ENCODE measurements at regions not wholly inside any gene's neighbourhood (a gene's known extent, or its start where the extent isn't known, plus 50 kb on each side); places are given as distances from the start of the nearest gene placed in this dataset.
"Not testable (repeated sequence)": the region's sequence is repeated elsewhere in the genome, so short reads cannot be mapped to it uniquely, and the experiment has no call there.

GRCh38 chrX:54615109-54615508 is 85.1 kb downstream of the GNL3L start:
- no peak for DNase-seq

DNA sequence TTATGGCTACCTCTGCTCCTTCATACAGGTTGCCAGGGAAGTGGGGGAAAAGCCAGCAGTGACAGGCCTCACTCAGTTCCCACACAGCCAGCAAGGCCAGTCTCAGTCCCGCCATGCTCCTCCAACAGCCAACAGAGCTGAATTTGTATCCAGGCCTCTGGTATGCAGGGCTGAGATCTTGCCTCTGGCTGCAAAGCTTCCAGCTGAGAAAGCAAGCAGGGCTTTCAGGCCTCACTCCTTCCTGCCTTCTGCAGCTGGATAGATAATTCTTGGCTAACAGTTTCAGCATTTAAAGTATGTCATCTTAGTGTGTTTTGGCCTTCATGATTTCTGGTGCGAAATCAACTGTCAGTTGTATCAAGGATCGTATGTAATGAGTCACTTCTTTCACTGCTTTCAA is 103.6 kb downstream of the GNL3L start:
- DNase-seq = no peak

- no peak for DNase-seq
Observed at GRCh38 chrX:54639018-54639345, 109.0 kb downstream of the GNL3L start.

- peak; percentile 88 for DNase-seq
Observed at GRCh38 chrX:54639346-54640102, 109.5 kb downstream of the GNL3L start.

- DNase-seq = no peak
Observed at GRCh38 chrX:54640103-54640690, 110.2 kb downstream of the GNL3L start.

DNA sequence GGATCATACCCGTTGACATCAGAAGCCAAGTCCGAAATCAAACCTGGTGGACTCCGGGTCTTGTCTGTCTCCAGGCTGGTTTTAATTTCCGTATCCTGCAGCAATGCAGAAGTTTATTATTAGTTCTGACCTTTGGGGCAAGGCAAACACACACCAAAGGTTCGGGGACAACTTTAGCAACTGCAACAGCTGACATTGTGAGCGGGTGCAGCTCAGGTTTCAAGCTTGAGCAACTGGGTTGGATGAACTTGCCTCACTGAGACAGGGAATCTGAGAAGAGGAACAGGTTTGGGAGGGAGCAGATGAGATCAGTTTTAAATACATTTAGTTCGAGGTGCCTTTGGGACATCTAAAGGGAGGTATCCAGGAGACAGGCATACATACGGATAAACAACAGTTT is 110.7 kb downstream of the GNL3L start:
- no peak for DNase-seq

GRCh38 chrX:54641530-54641929 is 111.5 kb downstream of the GNL3L start:
- no peak for DNase-seq

DNA sequence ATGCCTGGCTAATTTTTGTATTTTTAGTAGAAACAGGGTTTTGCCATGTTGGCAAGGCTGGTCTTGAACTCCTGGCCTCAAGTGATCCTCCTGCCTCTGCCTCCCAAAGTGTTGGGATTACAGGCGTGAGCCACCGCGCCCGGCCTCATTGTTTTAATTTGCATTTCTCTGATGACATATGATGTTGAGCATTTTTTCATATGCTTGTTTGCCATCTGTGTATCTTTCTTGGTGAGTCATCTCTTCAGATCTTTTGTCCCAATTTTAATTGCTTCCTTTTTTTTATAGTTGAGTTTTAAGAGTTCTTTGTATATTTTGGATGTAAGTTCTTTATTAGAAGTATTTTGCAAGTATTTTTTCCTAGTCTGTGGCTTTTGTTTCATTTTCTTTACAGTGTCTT is 117.6 kb downstream of the GNL3L start:
- DNase-seq = not testable (repeated sequence)

- no peak for DNase-seq
Observed at GRCh38 chrX:54659547-54659946, 129.5 kb downstream of the GNL3L start.

GRCh38 chrX:54675762-54676161 is 122.3 kb downstream of the ITIH6 start:
- no peak for DNase-seq

DNA sequence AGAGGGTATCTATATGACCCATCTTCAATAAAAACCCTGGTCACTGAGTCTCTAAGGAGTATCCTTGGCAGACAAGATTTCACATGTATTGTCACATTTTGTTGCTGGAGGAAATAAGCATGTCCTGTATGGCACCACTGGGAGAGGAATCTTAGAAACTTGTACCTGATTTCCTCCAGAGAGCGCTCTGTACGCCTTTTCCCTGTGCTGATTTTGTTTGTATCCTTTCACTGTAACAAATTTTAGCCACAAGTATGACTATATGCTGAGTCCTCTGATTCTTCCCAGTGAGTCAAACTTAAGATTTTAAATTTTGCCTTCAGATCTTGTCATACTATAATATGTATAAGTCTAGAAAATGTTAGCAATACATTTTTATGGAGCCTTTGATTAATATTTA is 102.8 kb downstream of the ITIH6 start:
- DNase-seq = no peak

DNA sequence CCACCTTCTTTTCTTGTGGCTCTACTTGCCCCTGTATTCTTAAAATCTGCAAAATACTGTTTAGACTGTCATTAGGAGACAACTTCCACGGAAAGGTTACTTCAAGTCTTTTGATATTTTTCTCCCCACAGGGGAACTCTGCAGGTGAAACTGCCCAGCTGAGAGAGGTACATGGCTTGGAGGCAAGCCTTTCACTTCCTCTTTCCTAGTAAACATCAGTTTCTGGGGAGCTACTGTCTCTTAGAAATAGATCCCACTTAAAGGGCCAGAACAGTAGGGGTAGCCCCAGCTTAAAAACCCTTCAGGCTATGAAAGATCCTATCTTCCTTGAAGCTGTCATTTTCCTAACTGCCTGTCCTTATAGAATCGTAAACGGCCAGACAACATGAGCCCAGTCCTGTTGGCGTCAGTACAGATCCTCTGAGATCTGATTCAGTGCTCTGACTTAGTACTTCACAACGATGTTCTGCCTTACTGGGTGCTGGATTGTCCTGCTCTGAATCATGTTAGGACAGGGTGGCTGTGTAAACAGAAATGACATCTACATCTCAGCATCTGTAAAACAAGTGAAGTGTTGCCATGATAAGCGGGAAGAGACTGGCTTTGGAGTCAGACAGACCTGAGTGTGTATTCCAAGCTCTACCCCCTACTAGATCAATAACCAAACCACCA is 102.1 kb downstream of the ITIH6 start:
- no peak for DNase-seq
